Stomach (tissue), 8 donors: ENCODE measurements at regions not wholly inside any gene's neighbourhood (a gene's known extent, or its start where the extent isn't known, plus 50 kb on each side); places are given as distances from the start of the nearest gene placed in this dataset.

Experiments
- DNase-seq, 2 donors: peaks; one replicate each; pipeline versions ENCODE4 v3.0.0 to v3.0.0-alpha.2; 2013 to 2019
- H3K27ac ChIP-seq, 5 donors: fragments of 200-600 bp in 4 of 5; sonication (generic) in 4 of 5; one replicate each; pipeline ENCODE4 v1.5.1; 2013 to 2019; ENCODE audit warnings: mild to moderate bottlenecking in 1 of 5, moderate library complexity in 1 of 5
- H3K27me3 ChIP-seq, 3 donors: fragments of 200-600 bp; sonication (generic); one replicate each; pipeline ENCODE4 v1.5.1; 2017 to 2019; ENCODE audit warnings: mixed run types in 1 of 3
- H3K36me3 ChIP-seq, 4 donors: fragments of 200-600 bp; sonication (generic); 1 replicate in 3 of 4; 2 replicates in 1 of 4; pipeline ENCODE4 v1.5.1; 2016 to 2019
- H3K4me1 ChIP-seq, 4 donors: fragments of 200-600 bp; sonication (generic); one replicate each; pipeline ENCODE4 v1.5.1; 2016 to 2019
- H3K4me3 ChIP-seq, 4 donors: fragments of 200-600 bp; sonication (generic) in 3 of 4; one replicate each; pipeline ENCODE4 v1.5.1; 2016 to 2019; ENCODE audit warnings: mild to moderate bottlenecking in 1 of 4
- H3K9me3 ChIP-seq, 4 donors: fragments of 200-600 bp; sonication (generic); one replicate each; pipeline ENCODE4 v1.5.1; 2016 to 2019
- EP300 ChIP-seq: sonication (generic); formaldehyde crosslinking; IDR thresholded peaks from one replicate; pipeline ENCODE4 v1.6.1; 2017; ENCODE audit warnings: antibody characterized with exemption
- POLR2A ChIP-seq, 4 donors: fragments of 450-650 bp; IDR thresholded peaks; one replicate each; pipeline ENCODE4 v1.6.1; 2016; ENCODE audit warnings: antibody characterized with exemption in 4 of 4, control low read depth in 2 of 4, mild to moderate bottlenecking in 1 of 4, moderate library complexity in 1 of 4
- POLR2AphosphoS5 ChIP-seq, 3 donors: sonication (generic); formaldehyde crosslinking; IDR thresholded peaks; one replicate each; pipeline ENCODE4 v1.6.1; 2016; ENCODE audit warnings: antibody characterized with exemption in 3 of 3
- WGBS, 5 donors: extraction: QIAGEN DNeasy Blood & Tissue Kit in 3 of 5; methylation state at CpG; one replicate each; pipeline versions ENCODE4 v1.1.5 to v1.1.7; 2013 to 2018; 5-methylcytosine and 5-hydroxymethylcytosine counted together
- intact Hi-C: fragments of 100-400 bp; cut with DNase I; formaldehyde crosslinking; loops from one replicate; pipeline ENCODE4 v1.15.1; 2023; ENCODE audit warnings: low total_unique reads
- TF ChIP-seq, protein P1 (sequence below), 7 experiments: fragments of 450-650 bp in 4 of 7; fragments of 200-600 bp in 3 of 7; sonication (generic) in 3 of 7; IDR thresholded peaks; one replicate each; pipeline ENCODE4 v1.5.1; 2016 to 2019; ENCODE audit warnings: antibody characterized with exemption in 7 of 7, control low read depth in 2 of 7, mild to moderate bottlenecking in 1 of 7
- donor health status: healthy with polysubstance abuse.
- donor health status: Bipolar disorder and iron deficiency.
- donor health status: healthy.

DNA sequence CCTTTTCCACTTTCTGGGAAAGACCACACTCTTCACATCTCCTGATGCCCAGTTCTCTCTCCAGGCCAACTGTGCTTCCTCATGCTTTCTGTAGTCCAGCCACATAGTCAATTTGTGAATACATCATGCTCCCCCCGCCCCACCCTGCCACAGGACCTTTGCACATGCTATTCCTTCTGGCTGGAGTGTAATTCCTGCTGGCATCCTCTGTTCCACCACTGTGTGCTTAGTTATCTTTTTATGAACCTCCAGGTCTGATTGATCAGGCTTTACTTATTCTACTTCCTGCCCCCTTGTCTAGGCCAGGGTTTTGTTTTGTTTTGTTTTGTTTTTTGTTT is 372.6 kb upstream of the RIOK2 start:
- no peaks in the 10 kb centered on the region for H3K4me1 ChIP-seq
- no peak overlapping the region for H3K4me3 ChIP-seq
- no peaks in the 10 kb centered on the region for H3K27me3 ChIP-seq
- 84 to 96% (median 92%) methylated on average over 1 of the region's 1 CpG for WGBS, 5 donors
- no peak overlapping the region for H3K27ac ChIP-seq
- no peak for DNase-seq
- H3K9me3 ChIP-seq: no peaks in the 10 kb centered on the region
- no peaks in the 10 kb centered on the region for H3K36me3 ChIP-seq
- intact Hi-C loops: no loop called here
- TF ChIP-seq, protein P1, sequence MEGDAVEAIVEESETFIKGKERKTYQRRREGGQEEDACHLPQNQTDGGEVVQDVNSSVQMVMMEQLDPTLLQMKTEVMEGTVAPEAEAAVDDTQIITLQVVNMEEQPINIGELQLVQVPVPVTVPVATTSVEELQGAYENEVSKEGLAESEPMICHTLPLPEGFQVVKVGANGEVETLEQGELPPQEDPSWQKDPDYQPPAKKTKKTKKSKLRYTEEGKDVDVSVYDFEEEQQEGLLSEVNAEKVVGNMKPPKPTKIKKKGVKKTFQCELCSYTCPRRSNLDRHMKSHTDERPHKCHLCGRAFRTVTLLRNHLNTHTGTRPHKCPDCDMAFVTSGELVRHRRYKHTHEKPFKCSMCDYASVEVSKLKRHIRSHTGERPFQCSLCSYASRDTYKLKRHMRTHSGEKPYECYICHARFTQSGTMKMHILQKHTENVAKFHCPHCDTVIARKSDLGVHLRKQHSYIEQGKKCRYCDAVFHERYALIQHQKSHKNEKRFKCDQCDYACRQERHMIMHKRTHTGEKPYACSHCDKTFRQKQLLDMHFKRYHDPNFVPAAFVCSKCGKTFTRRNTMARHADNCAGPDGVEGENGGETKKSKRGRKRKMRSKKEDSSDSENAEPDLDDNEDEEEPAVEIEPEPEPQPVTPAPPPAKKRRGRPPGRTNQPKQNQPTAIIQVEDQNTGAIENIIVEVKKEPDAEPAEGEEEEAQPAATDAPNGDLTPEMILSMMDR (IDR thresholded peaks at IDR 0.05): no peak
- no peak for TF ChIP-seq POLR2AphosphoS5 (IDR thresholded peaks at IDR 0.05)
- no peak for TF ChIP-seq EP300
- no peak for TF ChIP-seq POLR2A (IDR thresholded peaks at IDR 0.05)

DNA sequence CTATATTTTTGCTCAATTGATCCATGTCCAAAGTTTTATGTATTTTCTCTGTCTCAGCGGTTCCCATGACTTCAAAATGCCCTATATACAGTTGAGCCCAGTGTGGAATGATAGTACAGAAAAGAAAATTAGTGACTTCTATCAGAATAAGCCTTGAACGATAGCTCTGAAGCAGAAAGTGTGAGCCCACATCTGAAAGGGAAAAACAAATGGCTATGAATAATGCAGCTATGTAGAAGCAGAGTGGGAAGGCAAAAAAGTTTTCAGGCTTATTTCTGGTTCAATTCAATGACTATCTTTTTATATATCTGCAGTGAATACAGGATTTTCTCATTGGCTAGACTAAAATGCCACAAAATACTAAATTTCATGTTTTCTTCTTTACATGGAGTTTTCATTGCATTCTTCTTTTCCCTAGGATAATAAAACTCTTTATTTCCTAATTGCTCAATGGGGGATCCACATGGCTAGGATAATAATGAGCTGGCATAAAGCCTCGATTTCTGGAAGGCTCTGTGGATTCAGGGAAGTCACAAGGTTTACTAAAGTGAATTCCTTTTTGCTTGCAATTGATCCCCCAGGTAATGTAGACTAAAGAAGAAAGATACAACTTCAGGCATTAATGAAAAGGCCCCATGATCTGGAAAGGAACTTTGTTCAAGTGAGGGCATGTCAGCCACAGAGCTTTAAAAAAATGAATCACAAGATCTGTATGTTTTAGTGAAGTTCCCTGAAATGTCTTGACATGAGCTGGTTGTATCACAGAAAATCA is 377.0 kb upstream of the RIOK2 start:
- Histone ChIP-seq H3K36me3 (no peaks in the 10 kb centered on the region), H3K27me3 (no peaks in the 10 kb centered on the region), H3K9me3 (no peaks in the 10 kb centered on the region), H3K27ac (no peak overlapping the region), H3K4me3 (no peak overlapping the region), H3K4me1 (no peaks in the 10 kb centered on the region)
- DNase-seq: no peak
- TF ChIP-seq POLR2AphosphoS5 (IDR thresholded peaks at IDR 0.05) (no peak), EP300 (no peak), POLR2A (IDR thresholded peaks at IDR 0.05) (no peak)
- TF ChIP-seq, protein P1 (IDR thresholded peaks at IDR 0.05): no peak
- intact Hi-C loops: no loop called here
- WGBS, 5 donors: 74 to 88% (median 82%) methylated on average over 3 of the region's 3 CpGs

DNA sequence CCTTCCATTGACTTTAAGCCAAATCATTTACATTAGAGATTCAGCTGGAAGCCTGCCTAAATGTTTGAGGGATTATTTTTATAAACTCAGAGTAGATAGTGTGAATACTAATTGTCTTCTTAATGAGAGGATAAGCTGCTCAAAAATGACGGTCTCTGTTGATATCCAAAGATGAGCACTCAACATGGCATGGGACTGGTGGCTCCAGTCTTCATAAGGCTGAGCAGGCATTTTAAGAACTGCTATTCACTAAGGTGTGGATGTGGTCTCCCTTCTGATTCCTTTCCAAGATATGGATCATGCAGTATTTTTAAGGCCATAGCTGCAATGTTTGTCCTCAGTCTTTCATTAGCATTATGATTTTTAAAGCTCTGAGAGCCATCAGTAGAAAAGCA is 377.5 kb upstream of the RIOK2 start:
- H3K4me3 ChIP-seq: no peak overlapping the region
- DNase-seq: no peak
- no peaks in the 10 kb centered on the region for H3K4me1 ChIP-seq
- TF ChIP-seq POLR2AphosphoS5 (IDR thresholded peaks at IDR 0.05) (no peak), EP300 (no peak), POLR2A (IDR thresholded peaks at IDR 0.05) (no peak)
- TF ChIP-seq, protein P1 (IDR thresholded peaks at IDR 0.05): no peak
- H3K27ac ChIP-seq: no peak overlapping the region
- no peaks in the 10 kb centered on the region for H3K27me3 ChIP-seq
- no peaks in the 10 kb centered on the region for H3K36me3 ChIP-seq
- no peaks in the 10 kb centered on the region for H3K9me3 ChIP-seq
- WGBS, 5 donors: 83 to 100% (median 92%) methylated on average over 1 of the region's 1 CpG
- intact Hi-C loops: no loop called here

DNA sequence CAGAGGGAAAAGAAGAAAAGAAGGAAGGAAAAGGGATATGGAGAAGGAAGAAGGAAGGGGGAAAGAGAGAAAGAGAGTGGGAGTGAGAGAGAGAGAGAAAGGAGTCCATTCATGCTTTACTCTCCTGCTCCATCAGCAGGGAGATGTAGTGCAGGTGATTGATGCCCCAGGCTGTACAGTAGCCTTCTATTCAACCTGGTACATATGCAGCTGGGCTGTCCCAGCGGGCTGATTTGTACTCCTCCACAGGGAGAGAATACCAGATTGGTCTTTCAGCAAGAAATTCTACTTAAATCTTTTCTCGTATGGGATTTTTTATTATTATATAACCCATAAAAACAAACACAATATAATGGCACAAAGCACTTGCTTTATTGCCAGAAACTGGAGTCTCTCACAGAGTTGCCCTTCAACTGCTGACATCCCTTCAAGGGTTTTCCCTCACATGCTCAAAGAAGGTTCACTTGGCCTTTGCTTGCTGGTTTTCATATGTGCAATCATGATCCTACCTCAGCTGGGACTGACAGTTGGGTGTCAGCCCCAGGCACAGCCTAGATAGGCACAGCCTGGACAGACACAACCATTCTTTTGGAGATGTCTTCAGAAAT is 380.1 kb upstream of the RIOK2 start:
- intact Hi-C loops: no loop called here
- Histone ChIP-seq H3K4me1 (no peaks in the 10 kb centered on the region), H3K27me3 (no peaks in the 10 kb centered on the region), H3K9me3 (peaks cover 0 to 8% (median 4%) of the 10 kb centered on the region in 4 donors), H3K36me3 (no peaks in the 10 kb centered on the region), H3K27ac (no peak overlapping the region), H3K4me3 (no peak overlapping the region)
- 68 to 94% (median 81%) methylated on average over 2 of the region's 2 CpGs for WGBS, 5 donors
- DNase-seq: no peak
- TF ChIP-seq EP300: no peak
- no peak for TF ChIP-seq POLR2A (IDR thresholded peaks at IDR 0.05)
- TF ChIP-seq, protein P1 (IDR thresholded peaks at IDR 0.05): no peak
